PC-9 (cell line): ENCODE measurements at regions not wholly inside any gene's neighbourhood (a gene's known extent, or its start where the extent isn't known, plus 50 kb on each side); places are given as distances from the start of the nearest gene placed in this dataset.

Source experiments
- BruUV-seq: library from RNA; stranded (reverse); fragments of 400-500 nt; replicated peaks from 2 replicates; lab custom pipeline; 2021; lab: Mats Ljungman, UMichigan
- CTCF ChIA-PET: fragments of 300-600 bp; sonication (Branson Sonifier 250); formaldehyde crosslinking; loops from one replicate; lab custom pipeline; 2022; ENCODE audit warnings: antibody characterized with exemption; lab: Charles Lee
- POLR2A ChIA-PET: fragments of 300-600 bp; sonication (Branson Sonifier 250); formaldehyde crosslinking; loops from one replicate; lab custom pipeline; 2022; ENCODE audit warnings: antibody characterized with exemption; ENCODE audit not compliant: unreplicated experiment; lab: Charles Lee
- DNase-seq, 2 experiments: peaks; one replicate each; pipeline versions ENCODE4 v3.0.0 to v3.0.0-alpha.2; 2015 to 2022; ENCODE audit warnings: mixed read lengths in 1 of 2
- H2AFZ ChIP-seq: fragments of 200-600 bp; sonication (generic); 2 replicates; pipeline ENCODE4 v1.8.1; 2017; ENCODE audit warnings: antibody characterized with exemption
- H3F3A ChIP-seq: fragments of 200-600 bp; sonication (generic); 2 replicates; pipeline ENCODE4 v1.8.1; 2017; ENCODE audit warnings: antibody characterized with exemption, mild to moderate bottlenecking, low read depth; ENCODE audit not compliant: insufficient read depth
- H3K27ac ChIP-seq: fragments of 200-600 bp; sonication (generic); 2 replicates; pipeline ENCODE4 v1.6.1; 2016; ENCODE audit warnings: mixed run types
- H3K27me3 ChIP-seq: fragments of 200-600 bp; sonication (generic); 2 replicates; pipeline ENCODE4 v1.6.1; 2016; ENCODE audit warnings: low read depth, mixed run types; ENCODE audit not compliant: insufficient read depth
- H3K36me3 ChIP-seq: fragments of 200-600 bp; sonication (generic); 2 replicates; pipeline ENCODE4 v1.6.1; 2016; ENCODE audit warnings: low read depth, mixed run types
- H3K4me1 ChIP-seq: fragments of 200-600 bp; sonication (generic); replicated peaks from 2 replicates; pipeline ENCODE4 v1.6.1; 2016; ENCODE audit warnings: mixed run types; ENCODE audit not compliant: insufficient read depth
- H3K4me2 ChIP-seq: fragments of 200-600 bp; sonication (generic); 2 replicates; pipeline ENCODE4 v1.6.1; 2017; ENCODE audit warnings: mixed run types
- H3K4me3 ChIP-seq: fragments of 200-600 bp; sonication (generic); 2 replicates; pipeline ENCODE4 v1.6.1; 2016; ENCODE audit warnings: mixed run types
- H3K79me2 ChIP-seq: fragments of 200-600 bp; sonication (generic); 2 replicates; pipeline ENCODE4 v1.6.1; 2017; ENCODE audit warnings: low read depth, mixed run types
- H3K9me2 ChIP-seq: fragments of 200-600 bp; sonication (generic); 2 replicates; pipeline ENCODE4 v1.8.1; 2017; ENCODE audit warnings: mild to moderate bottlenecking; ENCODE audit not compliant: insufficient read depth
- H3K9me3 ChIP-seq: fragments of 200-600 bp; sonication (generic); 2 replicates; pipeline ENCODE4 v1.8.1; 2016; ENCODE audit warnings: low read depth; ENCODE audit not compliant: insufficient read depth
- H4K20me1 ChIP-seq: fragments of 200-600 bp; sonication (generic); 2 replicates; pipeline ENCODE4 v1.8.1; 2017; ENCODE audit not compliant: insufficient read depth
- CTCF ChIP-seq: fragments of 200-600 bp; sonication (generic); conservative IDR thresholded peaks from 2 replicates; pipeline ENCODE4 v1.6.1; 2017; ENCODE audit warnings: mixed run types, antibody characterized with exemption, mild to moderate bottlenecking, moderate library complexity
- EZH2 ChIP-seq: fragments of 200-600 bp; sonication (generic); IDR thresholded peaks from 2 replicates; pipeline ENCODE4 v1.8.0; 2017; ENCODE audit warnings: antibody characterized with exemption, low read depth
- intact Hi-C: fragments of 100-400 bp; cut with micrococcal nuclease; formaldehyde crosslinking; loops from one replicate; pipeline ENCODE4 v1.10.0; 2022; ENCODE audit not compliant: unreplicated experiment

GRCh38 chr16:9169094-9169493, 77.7 kb downstream of the HAPSTR1 start:
- no peaks in the 10 kb centered on the region for H3K79me2 ChIP-seq
- no peaks in the 10 kb centered on the region for H3K9me3 ChIP-seq
- H3K4me2 ChIP-seq: no peak overlapping the region
- no TSS peak for BruUV-seq
- POLR2A ChIA-PET: no interaction called here
- no peaks in the 10 kb centered on the region for H4K20me1 ChIP-seq
- H3K9me2 ChIP-seq: no peaks in the 10 kb centered on the region
- intact Hi-C loops: no loop called here
- TF ChIP-seq CTCF (no peak), EZH2 (no peak)
- H2AFZ ChIP-seq: no peak overlapping the region
- H3K27ac ChIP-seq: no peak overlapping the region
- CTCF ChIA-PET: no interaction called here
- no peaks in the 10 kb centered on the region for H3F3A ChIP-seq
- peaks cover 46% of the 10 kb centered on the region for H3K27me3 ChIP-seq
- no peaks in the 10 kb centered on the region for H3K4me1 ChIP-seq
- DNase-seq: no peak
- no peaks in the 10 kb centered on the region for H3K36me3 ChIP-seq
- H3K4me3 ChIP-seq: no peak overlapping the region

GRCh38 chr16:9170470-9170869, 79.0 kb downstream of the HAPSTR1 start:
- Histone ChIP-seq H3K4me3 (no peak overlapping the region), H3K4me1 (no peaks in the 10 kb centered on the region), H3K27me3 (peaks cover 47% of the 10 kb centered on the region), H2AFZ (no peak overlapping the region), H3K9me2 (no peaks in the 10 kb centered on the region), H3K79me2 (no peaks in the 10 kb centered on the region), H3K4me2 (0 out of 2 replicates have a peak overlapping the region, but pooled peaks have one; percentile 4), H3F3A (no peaks in the 10 kb centered on the region), H3K9me3 (no peaks in the 10 kb centered on the region), H3K36me3 (no peaks in the 10 kb centered on the region), H4K20me1 (no peaks in the 10 kb centered on the region), H3K27ac (no peak overlapping the region)
- ChIA-PET CTCF (no interaction called here), POLR2A (no interaction called here)
- intact Hi-C loops: no loop called here
- TF ChIP-seq CTCF (no peak), EZH2 (no peak)
- no peak for DNase-seq
- BruUV-seq: no TSS peak

GRCh38 chr16:9176547-9177418, 85.3 kb downstream of the HAPSTR1 start:
- CTCF ChIA-PET: no interaction called here
- H3K36me3 ChIP-seq: no peaks in the 10 kb centered on the region
- H3F3A ChIP-seq: no peaks in the 10 kb centered on the region
- H4K20me1 ChIP-seq: no peaks in the 10 kb centered on the region
- H3K27ac ChIP-seq: no peak overlapping the region
- no peaks in the 10 kb centered on the region for H3K9me2 ChIP-seq
- BruUV-seq: no TSS peak
- POLR2A ChIA-PET: no interaction called here
- intact Hi-C loops: no loop called here
- no peaks in the 10 kb centered on the region for H3K4me1 ChIP-seq
- TF ChIP-seq EZH2: no peak
- no peak for TF ChIP-seq CTCF
- no peak overlapping the region for H3K4me2 ChIP-seq
- H3K79me2 ChIP-seq: no peaks in the 10 kb centered on the region
- H3K9me3 ChIP-seq: no peaks in the 10 kb centered on the region
- no peak overlapping the region for H3K4me3 ChIP-seq
- peaks cover 76% of the 10 kb centered on the region for H3K27me3 ChIP-seq
- no peak overlapping the region for H2AFZ ChIP-seq
- DNase-seq: no peak
